Embryonic facial prominence (tissue), 1 donor: ENCODE measurements at regions not wholly inside any gene's neighbourhood (a gene's known extent, or its start where the extent isn't known, plus 50 kb on each side); places are given as distances from the start of the nearest gene placed in this dataset.
"Not testable (repeated sequence)": the region's sequence is repeated elsewhere in the genome, so short reads cannot be mapped to it uniquely, and the experiment has no call there.

Experiments
- DNase-seq: peaks from one replicate; pipeline ENCODE4 v3.0.0-alpha.2; 2016; ENCODE audit errors: extremely low spot score

DNA sequence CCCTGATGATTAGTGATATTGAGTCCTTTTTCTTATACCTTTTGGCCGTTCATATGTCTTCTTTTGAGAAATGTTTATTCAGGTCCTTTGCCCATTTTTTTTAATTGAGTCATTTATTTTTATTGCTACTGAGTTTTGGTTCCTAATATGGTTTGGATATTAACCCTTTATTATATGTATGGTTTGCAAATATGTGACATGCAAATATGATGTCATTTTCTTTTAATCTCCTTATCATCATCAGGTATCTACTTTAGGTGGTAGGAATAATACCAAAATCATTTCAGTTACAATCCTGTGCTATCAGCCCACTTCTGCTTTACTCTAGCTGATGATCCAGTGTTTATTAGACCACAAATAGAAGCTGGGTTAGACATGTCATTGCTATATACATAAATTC lies 102.3 kb upstream of the TRPC7 start:
- no peak for DNase-seq

DNA sequence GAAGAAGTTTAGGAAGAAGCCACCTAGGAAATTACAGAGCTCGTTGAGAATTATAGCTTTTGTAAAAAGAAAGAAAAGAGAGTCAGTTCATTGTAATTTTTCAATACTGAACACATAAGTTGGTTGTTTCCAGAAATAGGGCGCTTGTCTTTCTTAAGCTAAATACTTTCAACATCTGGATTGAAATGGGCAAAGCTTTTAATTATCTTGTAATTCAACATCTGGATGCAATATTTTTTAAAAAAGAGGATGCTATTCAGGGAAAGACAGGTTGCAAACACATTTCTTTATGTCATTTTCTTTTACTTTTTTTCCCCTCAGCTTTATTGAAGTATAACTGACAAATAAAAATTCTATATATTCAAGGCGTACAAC lies 100.7 kb upstream of the TRPC7 start:
- peak; percentile 13 for DNase-seq

GRCh38 chr5:136458481-136458880 lies 93.1 kb upstream of the TRPC7 start:
- no peak for DNase-seq

DNA sequence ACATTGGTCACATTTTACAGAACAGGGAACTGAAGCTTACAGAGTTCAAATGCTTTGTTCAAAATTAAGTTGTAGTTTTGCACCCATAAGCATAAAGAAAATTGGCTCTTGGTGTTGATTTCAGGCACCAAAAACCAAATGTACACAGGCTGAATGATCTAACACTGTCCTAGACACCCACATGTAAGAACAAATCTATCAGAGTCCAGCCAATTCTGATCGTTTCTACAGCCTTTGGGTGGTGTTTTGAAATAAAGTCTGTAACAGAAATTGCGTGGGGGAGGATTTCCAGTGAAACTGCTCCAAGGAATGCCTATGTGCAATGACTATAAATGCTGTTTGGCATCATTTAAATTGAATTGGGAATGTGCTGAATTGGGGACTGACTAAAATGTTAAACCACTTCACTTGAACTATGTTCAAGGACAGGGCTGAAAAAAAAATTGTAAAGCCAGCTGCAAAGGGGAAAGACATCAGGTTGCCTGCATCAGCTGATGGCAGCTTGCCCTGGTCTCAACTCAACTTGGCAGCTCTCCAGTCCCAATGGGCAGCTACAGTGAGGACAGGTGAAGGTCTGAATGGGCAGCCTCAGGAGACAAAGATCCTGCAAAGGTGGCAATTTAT lies 92.2 kb upstream of the TRPC7 start:
- DNase-seq: no peak

DNA sequence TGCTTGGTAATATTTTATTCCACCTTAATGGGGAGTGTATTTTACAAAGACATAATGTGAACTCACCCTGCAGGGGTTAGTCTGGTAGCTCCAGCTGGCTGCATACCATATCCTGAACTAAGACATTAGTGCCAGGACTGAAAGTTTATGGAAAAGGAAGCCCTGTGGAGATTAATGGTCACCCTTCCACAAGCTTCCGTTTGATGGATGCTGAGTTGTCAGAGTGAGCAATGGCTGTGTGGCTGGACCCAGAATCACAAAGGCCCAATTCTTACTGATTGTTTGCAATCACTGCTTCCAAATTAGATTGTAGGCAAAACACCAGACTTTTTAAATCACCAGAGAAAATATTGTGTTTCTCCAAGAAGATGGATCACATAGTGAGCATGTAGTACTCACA lies 90.1 kb upstream of the TRPC7 start:
- no peak for DNase-seq

DNA sequence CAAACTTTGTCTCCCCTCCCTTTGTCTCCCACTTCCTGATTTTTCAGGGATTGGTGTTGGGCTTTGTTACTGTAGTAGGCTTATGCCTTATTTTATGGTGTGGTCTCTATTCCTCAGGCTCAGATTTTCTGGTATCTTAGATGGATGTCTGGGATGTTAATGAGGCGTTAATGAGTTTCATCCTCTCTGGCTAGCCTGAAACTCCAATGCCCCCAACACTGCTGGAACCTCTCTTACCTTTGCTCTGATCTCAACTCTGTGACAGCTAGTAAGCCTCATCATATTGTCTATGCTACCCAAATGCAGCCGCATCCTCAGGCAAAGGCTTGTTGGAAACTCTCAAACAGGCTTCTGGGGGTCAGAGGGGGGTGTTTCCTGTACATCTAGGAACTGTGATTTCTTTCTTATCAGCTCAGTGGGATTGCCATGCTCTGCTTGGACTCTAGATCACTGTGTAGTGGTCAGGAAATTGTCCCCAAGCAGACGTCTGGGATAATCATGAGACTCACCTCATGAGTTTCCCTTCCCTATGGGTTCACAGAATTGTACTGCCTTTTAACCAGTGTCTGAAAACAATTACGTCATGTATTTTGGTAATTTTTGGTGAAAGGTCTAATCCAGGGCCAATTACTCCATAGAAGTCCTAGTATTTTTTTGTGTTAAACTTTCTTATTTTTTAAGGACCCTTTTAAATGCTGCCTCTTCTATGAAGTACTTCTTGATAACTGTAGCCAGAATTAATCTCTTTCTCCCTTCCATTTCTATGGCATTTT lies 88.8 kb upstream of the TRPC7 start:
- no peak for DNase-seq

DNA sequence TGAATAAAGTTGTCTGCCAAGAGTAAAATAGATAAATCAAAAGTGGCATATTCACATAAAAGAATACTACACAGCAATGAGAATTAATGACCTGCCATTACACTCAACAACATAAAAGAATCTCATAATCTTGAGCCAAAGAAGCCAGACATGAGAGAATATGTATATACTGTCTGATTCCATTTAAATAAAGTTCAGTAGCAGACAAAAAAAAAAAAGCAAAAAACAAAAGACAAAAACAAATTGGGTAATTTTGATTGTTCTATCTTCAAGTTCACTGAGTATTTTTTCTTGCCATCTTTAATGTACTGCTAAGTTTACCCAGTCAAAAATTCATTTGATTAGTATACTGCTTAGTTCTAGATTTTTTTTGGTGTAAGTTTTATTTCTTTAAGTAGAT lies 87.9 kb upstream of the TRPC7 start:
- DNase-seq: no peak

DNA sequence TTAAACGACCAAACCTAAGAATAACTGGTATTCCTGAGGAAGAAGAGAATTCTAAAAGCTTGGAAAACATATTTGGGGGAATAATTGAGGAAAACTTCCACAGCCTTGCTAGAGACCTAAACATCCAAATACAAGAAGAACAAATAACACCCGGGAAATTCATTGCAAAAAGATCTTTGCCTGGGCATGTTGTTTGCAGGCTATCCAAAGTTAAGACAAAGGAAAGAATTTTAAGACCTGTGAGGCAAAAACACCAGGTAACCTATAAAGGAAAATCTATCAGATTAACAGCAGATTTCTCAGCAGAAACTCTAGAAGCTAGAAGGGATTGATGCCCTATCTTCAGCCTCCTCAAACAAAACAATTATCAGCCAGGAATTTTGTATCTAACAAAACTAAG lies 82.2 kb upstream of the TRPC7 start:
- not testable (repeated sequence) for DNase-seq

- no peak for DNase-seq
Measured at GRCh38 chr5:136446565-136446964, 81.2 kb upstream of the TRPC7 start.

GRCh38 chr5:136444099-136444498 lies 78.8 kb upstream of the TRPC7 start:
- DNase-seq: not testable (repeated sequence)

GRCh38 chr5:136439367-136439766 lies 74.0 kb upstream of the TRPC7 start:
- DNase-seq: no peak

- DNase-seq: no peak
Measured at GRCh38 chr5:136435946-136436543, 70.7 kb upstream of the TRPC7 start.

DNA sequence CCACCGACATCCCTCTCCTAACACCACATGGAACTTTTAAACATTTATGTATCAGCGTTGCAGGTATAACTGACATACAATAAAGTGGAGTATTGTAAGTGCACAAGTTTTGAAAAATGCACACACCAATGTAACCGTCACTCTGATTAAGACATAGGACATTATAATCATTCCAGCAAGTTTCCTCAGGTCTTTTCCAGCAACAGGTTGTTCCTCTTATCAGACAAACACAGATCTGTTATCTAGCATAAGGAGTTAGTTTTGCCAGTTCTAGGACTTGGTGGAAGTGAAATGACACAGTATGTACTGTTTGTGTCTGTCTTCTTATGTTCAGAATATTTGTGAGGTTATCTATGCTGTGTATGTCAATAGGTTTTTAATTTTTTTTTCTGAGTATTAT lies 69.5 kb upstream of the TRPC7 start:
- DNase-seq: no peak

DNA sequence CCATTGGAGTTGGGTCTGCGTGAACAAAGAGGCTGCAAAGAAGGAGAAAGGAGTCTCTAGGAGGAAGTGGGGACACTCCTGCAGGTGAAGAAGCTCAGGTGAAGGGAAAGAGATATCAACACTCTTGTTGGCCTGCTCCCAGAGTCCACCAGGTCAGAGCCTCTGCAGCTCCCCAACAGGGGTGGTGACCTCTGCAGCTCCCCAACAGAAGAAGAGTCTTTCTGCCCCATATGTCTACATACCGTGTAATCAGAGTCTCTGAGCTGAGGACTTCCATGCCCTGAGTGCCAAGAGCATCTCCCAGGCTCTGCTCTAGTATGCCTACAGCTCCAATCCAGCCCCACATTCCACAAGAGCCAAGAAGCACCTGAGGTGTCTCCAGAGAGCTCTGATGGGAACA lies 67.4 kb upstream of the TRPC7 start:
- DNase-seq: no peak

GRCh38 chr5:136430081-136430480 lies 64.7 kb upstream of the TRPC7 start:
- no peak for DNase-seq

DNA sequence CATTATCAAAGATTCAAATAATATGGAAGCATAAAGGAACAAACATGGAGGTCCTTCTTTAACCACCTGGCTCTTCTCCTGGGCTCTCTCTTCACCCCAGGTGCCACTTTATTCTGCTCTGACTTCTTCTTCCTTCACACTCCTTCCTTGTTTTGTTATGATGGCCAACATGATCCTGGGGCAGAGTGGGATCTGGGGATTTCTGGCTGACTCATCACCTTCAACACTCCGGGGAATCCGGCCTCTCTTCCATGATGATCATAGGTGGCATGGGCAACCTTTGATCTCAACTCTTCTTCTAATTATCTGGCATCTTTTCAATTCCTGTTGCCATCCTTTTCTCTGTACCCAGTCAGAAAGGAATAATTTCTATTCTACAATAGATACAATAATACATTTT lies 62.1 kb upstream of the TRPC7 start:
- DNase-seq: no peak

GRCh38 chr5:136425921-136426320 lies 60.6 kb upstream of the TRPC7 start:
- DNase-seq: no peak

GRCh38 chr5:136424835-136425584 lies 59.7 kb upstream of the TRPC7 start:
- DNase-seq: peak; percentile 20

DNA sequence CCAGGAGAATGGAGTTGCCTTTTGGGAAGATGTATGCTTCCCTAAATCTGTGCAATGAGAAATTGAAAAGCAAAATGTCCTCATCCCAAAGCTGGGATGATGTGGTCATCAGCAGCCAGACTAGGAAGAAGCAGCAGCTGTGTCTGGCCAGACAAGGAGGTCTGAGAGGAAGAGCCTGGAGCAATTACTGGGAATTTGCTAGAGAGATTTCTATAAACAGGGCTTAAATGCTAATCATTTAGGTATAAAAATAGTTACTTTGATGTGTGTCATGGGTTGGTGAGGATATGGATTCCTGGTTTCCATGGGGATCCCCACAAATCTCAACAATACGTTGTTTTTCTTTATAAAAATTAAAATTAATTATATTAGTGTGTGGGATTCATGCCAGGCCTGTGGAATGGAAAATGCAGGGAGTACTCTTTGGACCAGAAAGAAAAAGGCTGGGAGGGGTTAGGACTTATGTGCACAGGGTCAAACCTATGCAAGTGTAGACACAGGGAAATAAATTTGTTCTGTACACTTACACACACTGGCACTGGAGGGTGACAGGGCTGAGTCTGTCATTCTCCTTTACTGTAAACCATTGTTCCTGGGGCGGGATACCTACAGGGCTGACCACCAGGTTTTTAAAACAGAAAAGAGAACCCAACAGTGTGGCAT lies 58.7 kb upstream of the TRPC7 start:
- no peak for DNase-seq

- DNase-seq: no peak
Measured at GRCh38 chr5:136420168-136420898, 55.0 kb upstream of the TRPC7 start.

DNA sequence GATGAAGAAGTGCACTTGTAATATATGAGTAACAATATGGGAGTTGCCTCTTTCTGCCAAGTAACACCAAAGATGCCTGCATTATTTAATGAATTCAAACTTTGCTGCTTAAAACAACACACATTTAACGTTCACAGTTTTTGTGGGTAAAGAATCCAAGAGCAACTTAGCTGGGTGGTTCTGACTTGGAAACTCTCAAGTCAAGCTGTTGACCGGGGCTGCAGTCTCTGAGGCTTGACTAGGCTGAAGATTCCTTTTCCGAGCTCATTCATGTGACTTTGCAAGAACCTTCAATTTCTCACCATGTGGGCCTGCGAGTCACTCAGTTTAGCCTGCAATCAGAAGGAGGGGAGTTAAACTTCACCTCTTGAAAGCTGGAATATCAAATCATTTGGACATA lies 53.0 kb upstream of the TRPC7 start:
- DNase-seq: no peak
